VCaP (cell line): ENCODE measurements at regions not wholly inside any gene's neighbourhood (a gene's known extent, or its start where the extent isn't known, plus 50 kb on each side); places are given as distances from the start of the nearest gene placed in this dataset.

Source experiments
- H3K27ac ChIP-seq: fragments of 450-650 bp; 2 replicates; pipeline ENCODE4 v1.5.1; 2017
- CTCF ChIP-seq: fragments of 450-650 bp; conservative IDR thresholded peaks from 2 replicates; pipeline ENCODE4 v1.5.1; 2017; ENCODE audit warnings: mild to moderate bottlenecking, moderate library complexity

DNA sequence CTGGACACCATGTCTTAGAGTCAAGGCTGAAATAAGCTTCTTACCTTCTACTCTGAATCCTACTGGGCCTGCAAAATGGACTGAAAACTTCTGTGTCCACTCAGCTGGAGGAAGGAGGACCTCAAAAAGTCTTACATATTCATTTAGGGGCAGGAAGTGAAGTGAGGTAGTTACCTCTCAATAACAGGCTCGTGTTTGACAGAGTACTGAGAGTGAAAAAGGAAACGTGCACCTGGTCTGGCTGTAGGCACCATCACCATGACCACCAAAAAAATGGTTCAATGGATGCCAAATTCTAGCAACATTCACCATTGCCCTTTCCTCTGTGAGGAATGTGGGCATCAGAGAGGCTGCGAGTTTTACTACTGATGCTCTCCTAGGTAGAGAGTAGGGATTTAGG is 176.2 kb downstream of the RFC3 start:
- TF ChIP-seq CTCF, result no peak
- no peak overlapping the region for H3K27ac ChIP-seq

DNA sequence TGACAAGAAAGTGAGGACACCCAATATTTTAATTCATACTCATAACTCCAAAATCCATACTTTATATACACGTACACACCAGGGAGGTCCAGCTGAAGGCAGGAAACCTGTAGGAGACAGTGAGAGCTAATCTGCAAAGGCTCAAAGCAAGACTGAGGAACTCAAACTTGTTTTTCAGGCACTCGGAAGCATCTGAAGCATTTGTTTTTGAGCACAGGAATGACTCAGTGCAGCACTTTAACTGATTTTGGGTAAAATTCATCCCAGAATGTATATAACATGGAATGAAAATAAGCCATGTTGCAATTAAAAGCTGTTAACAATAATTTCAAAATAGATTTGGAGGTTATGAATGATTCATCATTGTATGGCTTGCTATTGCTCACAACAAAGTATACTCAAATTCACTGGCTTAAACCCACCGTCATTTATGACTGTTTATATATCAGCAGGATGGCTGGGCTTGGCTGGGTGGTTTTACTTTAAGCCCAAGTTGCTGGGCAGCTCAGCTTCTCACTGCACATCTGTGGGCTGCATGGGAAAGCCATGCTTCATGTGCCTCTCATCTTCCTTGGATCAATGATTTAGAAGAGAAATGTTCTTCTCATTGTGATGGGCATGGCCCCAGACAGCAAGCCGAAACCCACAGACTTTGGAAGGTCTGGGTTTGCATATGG is 177.0 kb downstream of the RFC3 start:
- no peak overlapping the region for H3K27ac ChIP-seq
- TF ChIP-seq CTCF, result no peak

GRCh38 chr13:33996636-33997035 is 178.7 kb downstream of the RFC3 start:
- TF ChIP-seq CTCF, result no peak
- peak overlapping the region; percentile 95 for H3K27ac ChIP-seq

DNA sequence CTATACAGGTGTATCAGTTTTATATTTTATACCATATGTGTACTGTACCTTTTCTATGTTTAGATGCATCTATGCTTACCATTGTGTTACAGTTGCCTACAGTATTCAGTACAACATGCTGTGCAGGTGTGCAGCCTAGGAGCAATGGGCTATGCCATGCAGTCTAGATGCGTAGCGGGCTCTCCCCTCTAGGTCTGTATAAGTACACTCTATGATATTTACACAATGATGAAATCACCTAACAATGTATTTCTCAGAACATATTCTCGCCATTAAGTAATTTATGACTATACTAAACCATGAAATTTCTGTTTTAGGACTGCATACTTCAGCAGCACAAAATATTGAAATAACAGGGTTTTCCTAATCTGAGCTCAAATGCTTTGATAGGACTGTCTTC is 179.6 kb downstream of the RFC3 start:
- TF ChIP-seq CTCF, result no peak
- H3K27ac ChIP-seq, result peak overlapping the region; percentile 95

- peak overlapping the region; percentile 95 for H3K27ac ChIP-seq
Measured at GRCh38 chr13:33999811-34000605, 182.1 kb downstream of the RFC3 start.

GRCh38 chr13:34000955-34001354 is 183.0 kb downstream of the RFC3 start:
- H3K27ac ChIP-seq, result peak overlapping the region; percentile 95
- no peak; the same call in 1 of the 2 replicates for TF ChIP-seq CTCF

More at GRCh38 chr13:33999811-34000605, 182.1 kb downstream of the RFC3 start:
- TF ChIP-seq CTCF, result no peak

GRCh38 chr13:34001389-34001788 is 183.4 kb downstream of the RFC3 start:
- H3K27ac ChIP-seq, result peak overlapping the region; percentile 95
- no peak for TF ChIP-seq CTCF
